Ovary (tissue), 3 donors: ENCODE measurements at regions not wholly inside any gene's neighbourhood (a gene's known extent, or its start where the extent isn't known, plus 50 kb on each side); places are given as distances from the start of the nearest gene placed in this dataset.

Experiments
- CTCF ChIP-seq, 3 donors: fragments of 450-650 bp in 2 of 3; fragments of 200-600 bp in 1 of 3; IDR thresholded peaks; one replicate each; pipeline versions ENCODE4 v1.5.1 to v1.8.0; 2016 to 2022; ENCODE audit warnings: antibody characterized with exemption in 3 of 3, mild to moderate bottlenecking in 1 of 3
- EP300 ChIP-seq: sonication (generic); formaldehyde crosslinking; IDR thresholded peaks from one replicate; pipeline ENCODE4 v1.6.1; 2017; ENCODE audit warnings: antibody characterized with exemption
- POLR2A ChIP-seq: fragments of 450-650 bp; IDR thresholded peaks from one replicate; pipeline ENCODE4 v1.6.1; 2017; ENCODE audit warnings: antibody characterized with exemption, mild to moderate bottlenecking, moderate library complexity
- donor health status: DM: no; HTN: no; CAD: no.

GRCh38 chr10:43795639-43796038, 147.0 kb upstream of the ZNF32 start:
- no peak for TF ChIP-seq CTCF (IDR thresholded peaks at IDR 0.05)
- no peak for TF ChIP-seq EP300
- TF ChIP-seq POLR2A, result no peak
